GM23338 (cell line): ENCODE measurements at regions not wholly inside any gene's neighbourhood (a gene's known extent, or its start where the extent isn't known, plus 50 kb on each side); places are given as distances from the start of the nearest gene placed in this dataset.

Experiments used
- ATAC-seq: fragments of 200-7000 bp; cut with Tn5 transposase; 3 replicates; pipeline ENCODE4 v1.9.1; 2020
- DNase-seq: peaks from one replicate; pipeline ENCODE4 v3.0.0-alpha.2; 2015; ENCODE audit warnings: low spot score
- H2AFZ ChIP-seq: fragments of 200-600 bp; sonication (generic); 2 replicates; pipeline ENCODE4 v1.8.0; 2016; ENCODE audit warnings: antibody characterized with exemption, mild to moderate bottlenecking, moderate library complexity
- H3F3A ChIP-seq: fragments of 200-600 bp; sonication (generic); replicated peaks from 2 replicates; pipeline ENCODE4 v1.8.0; 2017; ENCODE audit warnings: antibody characterized with exemption, mixed run types, low read depth
- H3K27ac ChIP-seq: fragments of 200-600 bp; sonication (generic); 2 replicates; pipeline ENCODE4 v1.6.1; 2016; ENCODE audit warnings: low read depth
- H3K27me3 ChIP-seq: fragments of 200-600 bp; sonication (generic); 2 replicates; pipeline ENCODE4 v1.8.0; 2016; ENCODE audit warnings: mild to moderate bottlenecking, mixed run types, moderate library complexity; ENCODE audit not compliant: insufficient read depth
- H3K36me3 ChIP-seq: fragments of 200-600 bp; sonication (generic); 2 replicates; pipeline ENCODE4 v1.8.0; 2016; ENCODE audit warnings: mild to moderate bottlenecking; ENCODE audit not compliant: insufficient read depth
- H3K4me1 ChIP-seq: fragments of 200-600 bp; sonication (generic); 2 replicates; pipeline ENCODE4 v1.8.0; 2016; ENCODE audit warnings: mild to moderate bottlenecking, moderate library complexity; ENCODE audit not compliant: insufficient read depth
- H3K4me2 ChIP-seq: fragments of 200-600 bp; sonication (generic); 2 replicates; pipeline ENCODE4 v1.7.1; 2017; ENCODE audit warnings: mixed run types
- H3K4me3 ChIP-seq: fragments of 200-600 bp; sonication (generic); 2 replicates; pipeline ENCODE4 v1.6.1; 2016; ENCODE audit warnings: mixed run types
- H3K79me2 ChIP-seq: fragments of 200-600 bp; sonication (generic); replicated peaks from 2 replicates; pipeline ENCODE4 v1.8.0; 2017; ENCODE audit warnings: mild to moderate bottlenecking; ENCODE audit not compliant: insufficient read depth
- H3K9me2 ChIP-seq: fragments of 200-600 bp; sonication (generic); 2 replicates; pipeline ENCODE4 v1.8.0; 2017; ENCODE audit not compliant: insufficient read depth
- H4K20me1 ChIP-seq: fragments of 200-600 bp; sonication (generic); replicated peaks from 2 replicates; pipeline ENCODE4 v1.8.0; 2017; ENCODE audit warnings: mild to moderate bottlenecking; ENCODE audit not compliant: insufficient read depth
- H3K27ac Mint-ChIP-seq: 2 replicates; pipeline ENCODE4 v1.8.0; 2020; ENCODE audit warnings: inconsistent platforms, mild to moderate bottlenecking, moderate library complexity, mixed read lengths
- H3K27me3 Mint-ChIP-seq: 3 replicates; pipeline ENCODE4 v1.8.0; 2022; ENCODE audit warnings: low read depth, mild to moderate bottlenecking, moderate library complexity, mixed read lengths, inconsistent platforms; ENCODE audit not compliant: insufficient read depth, poor library complexity
- H3K36me3 Mint-ChIP-seq: 3 replicates; pipeline ENCODE4 v1.8.0; 2021; ENCODE audit warnings: low read depth, mild to moderate bottlenecking, inconsistent platforms, moderate library complexity, mixed read lengths
- H3K4me1 Mint-ChIP-seq: 3 replicates; pipeline ENCODE4 v1.8.0; 2020; ENCODE audit warnings: mild to moderate bottlenecking, inconsistent platforms, mixed read lengths
- H3K4me3 Mint-ChIP-seq: 3 replicates; pipeline ENCODE4 v1.8.0; 2021; ENCODE audit warnings: moderate library complexity, mild to moderate bottlenecking, inconsistent platforms, mixed read lengths
- H3K9me3 Mint-ChIP-seq: 3 replicates; pipeline ENCODE4 v1.8.0; 2020; ENCODE audit warnings: moderate library complexity, mild to moderate bottlenecking, inconsistent platforms, mixed read lengths
- CREB1 ChIP-seq: fragments of 250-450 bp; sonication (Bioruptor Pico); IDR thresholded peaks from 2 replicates; pipeline ENCODE4 v1.5.0; 2020; ENCODE audit warnings: low read depth, mild to moderate bottlenecking, moderate library complexity
- CTCF ChIP-seq, 2 experiments: fragments of 200-600 bp in 1 of 2; sonication (generic) in 1 of 2; conservative IDR thresholded peaks; 2 replicates each; pipeline versions ENCODE4 v1.5.1 to v1.6.1; 2016 to 2017; ENCODE audit warnings: antibody characterized with exemption in 2 of 2, low read depth in 2 of 2, mild to moderate bottlenecking in 2 of 2, moderate library complexity in 1 of 2
- ETS1 ChIP-seq: IDR thresholded peaks from 2 replicates; pipeline ENCODE4 v1.6.1; 2016; ENCODE audit warnings: antibody characterized with exemption
- EZH2 ChIP-seq: fragments of 200-600 bp; sonication (generic); IDR thresholded peaks from one replicate; pipeline ENCODE4 v1.8.0; 2017; ENCODE audit warnings: antibody characterized with exemption, mild to moderate bottlenecking, low read depth; ENCODE audit not compliant: unreplicated experiment
- EZH2phosphoT487 ChIP-seq: fragments of 200-600 bp; sonication (generic); IDR thresholded peaks from one replicate; pipeline ENCODE4 v1.8.1; 2018; ENCODE audit warnings: antibody characterized with exemption; ENCODE audit not compliant: unreplicated experiment
- JUNB ChIP-seq: IDR thresholded peaks from one replicate; pipeline ENCODE4 v1.6.1; 2016; ENCODE audit warnings: antibody characterized with exemption; ENCODE audit not compliant: unreplicated experiment
- NANOG ChIP-seq: IDR thresholded peaks from 2 replicates; pipeline ENCODE4 v1.6.1; 2016; ENCODE audit warnings: antibody characterized with exemption, borderline replicate concordance
- POLR2AphosphoS5 ChIP-seq: IDR thresholded peaks from 2 replicates; pipeline ENCODE4 v1.6.1; 2016; ENCODE audit warnings: antibody characterized with exemption, low read depth
- REST ChIP-seq: IDR thresholded peaks from one replicate; pipeline ENCODE4 v1.6.1; 2018; ENCODE audit warnings: antibody characterized with exemption; ENCODE audit not compliant: unreplicated experiment
- STAT1 ChIP-seq: IDR thresholded peaks from one replicate; pipeline ENCODE4 v1.6.1; 2016; ENCODE audit warnings: antibody characterized with exemption; ENCODE audit not compliant: unreplicated experiment
- ZNF114 ChIP-seq: fragments of 250-450 bp; sonication (Bioruptor Pico); IDR thresholded peaks from 2 replicates; pipeline ENCODE4 v1.5.0; 2020; ENCODE audit warnings: mild to moderate bottlenecking, moderate library complexity
- ZNF331 ChIP-seq: fragments of 250-450 bp; sonication (Bioruptor Pico); IDR thresholded peaks from 2 replicates; pipeline ENCODE4 v1.5.0; 2020; ENCODE audit warnings: low read depth, mild to moderate bottlenecking, moderate library complexity
- ZNF462 ChIP-seq: fragments of 250-450 bp; sonication (Bioruptor Pico); IDR thresholded peaks from 2 replicates; pipeline ENCODE4 v1.5.0; 2020; ENCODE audit warnings: mild to moderate bottlenecking, moderate library complexity

- Histone ChIP-seq H2AFZ (no peak overlapping the region), H3K4me1 (no peaks in the 10 kb centered on the region; the same call in 1 of the 2 replicates), H4K20me1 (no peaks in the 10 kb centered on the region), H3K4me2 (no peak overlapping the region), H3K36me3 (no peaks in the 10 kb centered on the region; the same call in 1 of the 2 replicates), H3K79me2 (peaks cover 7% of the 10 kb centered on the region; the same call in 1 of the 2 replicates), H3K27me3 (no peaks in the 10 kb centered on the region), H3K27ac (no peak overlapping the region), H3F3A (no peaks in the 10 kb centered on the region), H3K4me3 (no peak overlapping the region), H3K9me2 (peaks cover 3% of the 10 kb centered on the region; the same call in 1 of the 2 replicates)
- H3K27ac Mint-ChIP-seq, result no peak overlapping the region
- peaks cover 2% of the 10 kb centered on the region for H3K27me3 Mint-ChIP-seq
- peaks cover 1% of the 10 kb centered on the region for H3K9me3 Mint-ChIP-seq
- TF ChIP-seq ZNF331 (CRISPR knock-in tag), result no peak
- no peak for TF ChIP-seq NANOG
- TF ChIP-seq ETS1, result no peak
- TF ChIP-seq ZNF462 (CRISPR knock-in tag), result no peak
- TF ChIP-seq POLR2AphosphoS5, result no peak
- TF ChIP-seq CTCF (conservative IDR thresholded peaks at IDR 0.05; ENCODE audit: low read depth in 2 of 2), result no peak
- TF ChIP-seq EZH2, result no peak
- TF ChIP-seq JUNB, result no peak
- TF ChIP-seq EZH2phosphoT487, result no peak
- no peak for TF ChIP-seq CREB1 (CRISPR knock-in tag)
- TF ChIP-seq ZNF114 (CRISPR knock-in tag), result no peak
- TF ChIP-seq STAT1, result no peak
- no peak for TF ChIP-seq REST
- DNase-seq, result no peak
- H3K4me1 Mint-ChIP-seq, result peaks cover 14% of the 10 kb centered on the region
- no peak overlapping the region for H3K4me3 Mint-ChIP-seq
- ATAC-seq, result no peak
- peaks cover 38% of the 10 kb centered on the region for H3K36me3 Mint-ChIP-seq
Observed at GRCh38 chr7:131051304-131051703, 276.4 kb upstream of the MKLN1 start.
